ENCODE measurements at regions not wholly inside any gene's neighbourhood (a gene's known extent, or its start where the extent isn't known, plus 50 kb on each side); places are given as distances from the start of the nearest gene placed in this dataset.

GRCh38 chr2:234588054-234588430, 91.2 kb upstream of the ARL4C start:
- Histone ChIP-seq H2BK15ac (ENCODE audit: low read depth, low read length) (no peak overlapping the region), H3K56ac (ENCODE audit: insufficient read length, low read depth, low read length) (no peak overlapping the region), H2BK120ac (ENCODE audit: low read depth, low read length, poor library complexity, severe bottlenecking) (no peak overlapping the region), H4K20me1 (ENCODE audit: control insufficient read depth, insufficient read depth, insufficient read length) (no peaks in the 10 kb centered on the region), H2BK5ac (ENCODE audit: insufficient read length, low read length) (no peak overlapping the region), H2AFZ (ENCODE audit: low read length) (no peak overlapping the region), H3K4ac (ENCODE audit: low read depth, low read length) (no peak overlapping the region), H3K23me2 (ENCODE audit: insufficient read length, low read depth, low read length, poor library complexity, severe bottlenecking) (no peaks in the 10 kb centered on the region), H2BK12ac (ENCODE audit: insufficient read length, low read depth, low read length) (no peak overlapping the region), H4K5ac (ENCODE audit: insufficient read length, low read depth, low read length) (no peak overlapping the region), H3K23ac (ENCODE audit: insufficient read length, low read depth, low read length) (no peak overlapping the region), H3K79me1 (ENCODE audit: insufficient read depth, low read depth, low read length, poor library complexity, severe bottlenecking) (no peaks in the 10 kb centered on the region), H3K9ac (ENCODE audit: extremely low read depth, insufficient read length, low read length) (no peak overlapping the region), H3K79me2 (ENCODE audit: insufficient read depth, low read length) (no peaks in the 10 kb centered on the region), H2AK5ac (ENCODE audit: insufficient read length, low read length) (no peak overlapping the region), H4K8ac (replicated peaks; ENCODE audit: insufficient read length, low read depth, low read length) (no peak overlapping the region), H3K27ac (ENCODE audit: insufficient read length, low read depth, low read length) (no peak overlapping the region), H3T11ph (ENCODE audit: low read length) (no peak overlapping the region), H4K91ac (ENCODE audit: insufficient read length, low read depth, low read length) (no peak overlapping the region), H3K18ac (ENCODE audit: insufficient read length, low read depth, low read length) (no peak overlapping the region), H2BK20ac (ENCODE audit: low read depth, low read length, poor library complexity, severe bottlenecking) (no peak overlapping the region), H3K9me3 (ENCODE audit: control insufficient read depth, low read depth, low read length) (no peaks in the 10 kb centered on the region), H3K14ac (ENCODE audit: insufficient read depth, low read length) (no peak overlapping the region), H3K4me2 (ENCODE audit: insufficient read depth, insufficient read length, low read length) (no peak overlapping the region), H3K27me3 (ENCODE audit: insufficient read depth, low read length) (no peaks in the 10 kb centered on the region), H3K4me1 (ENCODE audit: insufficient read depth, low read length) (no peaks in the 10 kb centered on the region; the same call in 1 of the 2 replicates)
- DNase-seq, result no peak
- Mint-ChIP-seq H3K36me3 (ENCODE audit: insufficient read depth in 1 of 3, low read depth in 3 of 3) (no peaks in the 10 kb centered on the region), H3K27me3 (ENCODE audit: low read depth) (no peaks in the 10 kb centered on the region; the same call in 1 of the 2 replicates), H3K9me3 (peaks cover 0 to 2% of the 10 kb centered on the region in 2 experiments; a peak in 2 of 5 replicates), H3K4me1 (peaks cover 17 to 27% of the 10 kb centered on the region in 2 experiments), H3K27ac (no peak overlapping the region), H3K4me3 (no peak overlapping the region)
- 100% methylated on average over 1 of the region's 4 CpGs for WGBS (ENCODE audit: extremely low coverage, insufficient read length, low lambda C conversion rate)
- TF ChIP-seq, protein P1, sequence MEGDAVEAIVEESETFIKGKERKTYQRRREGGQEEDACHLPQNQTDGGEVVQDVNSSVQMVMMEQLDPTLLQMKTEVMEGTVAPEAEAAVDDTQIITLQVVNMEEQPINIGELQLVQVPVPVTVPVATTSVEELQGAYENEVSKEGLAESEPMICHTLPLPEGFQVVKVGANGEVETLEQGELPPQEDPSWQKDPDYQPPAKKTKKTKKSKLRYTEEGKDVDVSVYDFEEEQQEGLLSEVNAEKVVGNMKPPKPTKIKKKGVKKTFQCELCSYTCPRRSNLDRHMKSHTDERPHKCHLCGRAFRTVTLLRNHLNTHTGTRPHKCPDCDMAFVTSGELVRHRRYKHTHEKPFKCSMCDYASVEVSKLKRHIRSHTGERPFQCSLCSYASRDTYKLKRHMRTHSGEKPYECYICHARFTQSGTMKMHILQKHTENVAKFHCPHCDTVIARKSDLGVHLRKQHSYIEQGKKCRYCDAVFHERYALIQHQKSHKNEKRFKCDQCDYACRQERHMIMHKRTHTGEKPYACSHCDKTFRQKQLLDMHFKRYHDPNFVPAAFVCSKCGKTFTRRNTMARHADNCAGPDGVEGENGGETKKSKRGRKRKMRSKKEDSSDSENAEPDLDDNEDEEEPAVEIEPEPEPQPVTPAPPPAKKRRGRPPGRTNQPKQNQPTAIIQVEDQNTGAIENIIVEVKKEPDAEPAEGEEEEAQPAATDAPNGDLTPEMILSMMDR (conservative IDR thresholded peaks at IDR 0.05), result no peak
